ENCODE measurements at regions not wholly inside any gene's neighbourhood (a gene's known extent, or its start where the extent isn't known, plus 50 kb on each side); places are given as distances from the start of the nearest gene placed in this dataset.

GRCh38 chr2:237214030-237214675 lies 128.5 kb downstream of the COPS8 start:
- no peak for DNase-seq (ENCODE audit: low read depth in 1 of 2, low spot score in 1 of 2)

- DNase-seq (ENCODE audit: low read depth in 1 of 2, low spot score in 1 of 2): no peak
These were observed 129.3 kb downstream of the COPS8 start for GRCh38 chr2:237214963-237215362.

- no peak for DNase-seq (ENCODE audit: low read depth in 1 of 2, low spot score in 1 of 2)
These were observed 132.4 kb downstream of the COPS8 start for GRCh38 chr2:237217995-237218616.

- DNase-seq (ENCODE audit: low read depth in 1 of 2, low spot score in 1 of 2): no peak
These were observed 133.1 kb downstream of the COPS8 start for GRCh38 chr2:237218756-237219155.

- DNase-seq (ENCODE audit: low read depth in 1 of 2, low spot score in 1 of 2): no peak
These were observed 134.1 kb downstream of the COPS8 start for GRCh38 chr2:237219826-237220225.

GRCh38 chr2:237221443-237221842 lies 135.8 kb downstream of the COPS8 start:
- DNase-seq (ENCODE audit: low read depth in 1 of 2, low spot score in 1 of 2): no peak

GRCh38 chr2:237222178-237222577 lies 136.5 kb downstream of the COPS8 start:
- no peak for DNase-seq (ENCODE audit: low read depth in 1 of 2, low spot score in 1 of 2)

GRCh38 chr2:237222601-237223041 lies 136.9 kb downstream of the COPS8 start:
- no peak for DNase-seq (ENCODE audit: low read depth in 1 of 2, low spot score in 1 of 2)

GRCh38 chr2:237223201-237223861 lies 137.6 kb downstream of the COPS8 start:
- DNase-seq (ENCODE audit: low read depth in 1 of 2, low spot score in 1 of 2): no peak

- no peak for DNase-seq (ENCODE audit: low read depth in 1 of 2, low spot score in 1 of 2)
These were observed 141.5 kb downstream of the COPS8 start for GRCh38 chr2:237227190-237227589.

- no peak for DNase-seq (ENCODE audit: low read depth in 1 of 2, low spot score in 1 of 2)
These were observed 142.0 kb downstream of the COPS8 start for GRCh38 chr2:237227592-237228280.

- no peak for DNase-seq (ENCODE audit: low read depth in 1 of 2, low spot score in 1 of 2)
These were observed 142.6 kb downstream of the COPS8 start for GRCh38 chr2:237228281-237228625.

GRCh38 chr2:237229905-237230304 lies 144.2 kb downstream of the COPS8 start:
- DNase-seq (ENCODE audit: low read depth in 1 of 2, low spot score in 1 of 2): no peak

- no peak for DNase-seq (ENCODE audit: low read depth in 1 of 2, low spot score in 1 of 2)
These were observed 144.7 kb downstream of the COPS8 start for GRCh38 chr2:237230355-237230754.

GRCh38 chr2:237231593-237231992 lies 145.9 kb downstream of the COPS8 start:
- DNase-seq (ENCODE audit: low read depth in 1 of 2, low spot score in 1 of 2): no peak

- DNase-seq (ENCODE audit: low read depth in 1 of 2, low spot score in 1 of 2): no peak
These were observed 146.5 kb downstream of the COPS8 start for GRCh38 chr2:237232166-237232565.

GRCh38 chr2:237234268-237234667 lies 148.6 kb downstream of the COPS8 start:
- DNase-seq (ENCODE audit: low read depth in 1 of 2, low spot score in 1 of 2): no peak

GRCh38 chr2:237235383-237236095 lies 149.8 kb downstream of the COPS8 start:
- DNase-seq (ENCODE audit: low read depth in 1 of 2, low spot score in 1 of 2): no peak

GRCh38 chr2:237236188-237236587 lies 150.5 kb downstream of the COPS8 start:
- DNase-seq (ENCODE audit: low read depth in 1 of 2, low spot score in 1 of 2): no peak

GRCh38 chr2:237238249-237238648 lies 152.6 kb downstream of the COPS8 start:
- DNase-seq (ENCODE audit: low read depth in 1 of 2, low spot score in 1 of 2): no peak

GRCh38 chr2:237240252-237240651 lies 154.6 kb downstream of the COPS8 start:
- no peak for DNase-seq (ENCODE audit: low read depth in 1 of 2, low spot score in 1 of 2)
